Esophagus squamous epithelium (tissue), 4 donors: ENCODE measurements at regions not wholly inside any gene's neighbourhood (a gene's known extent, or its start where the extent isn't known, plus 50 kb on each side); places are given as distances from the start of the nearest gene placed in this dataset.

ENCODE experiments used
- CTCF ChIP-seq, 6 experiments: fragments of 450-650 bp in 4 of 6; fragments of 200-600 bp in 2 of 6; sonication (generic) in 2 of 6; IDR thresholded peaks; one replicate each; pipeline ENCODE4 v1.5.1; 2016 to 2019; ENCODE audit warnings: antibody characterized with exemption in 6 of 6, mild to moderate bottlenecking in 4 of 6, moderate library complexity in 4 of 6
- POLR2A ChIP-seq, 4 donors: fragments of 450-650 bp; IDR thresholded peaks; one replicate each; pipeline ENCODE4 v1.6.1; 2017; ENCODE audit warnings: antibody characterized with exemption in 4 of 4, mild to moderate bottlenecking in 4 of 4, moderate library complexity in 3 of 4

DNA sequence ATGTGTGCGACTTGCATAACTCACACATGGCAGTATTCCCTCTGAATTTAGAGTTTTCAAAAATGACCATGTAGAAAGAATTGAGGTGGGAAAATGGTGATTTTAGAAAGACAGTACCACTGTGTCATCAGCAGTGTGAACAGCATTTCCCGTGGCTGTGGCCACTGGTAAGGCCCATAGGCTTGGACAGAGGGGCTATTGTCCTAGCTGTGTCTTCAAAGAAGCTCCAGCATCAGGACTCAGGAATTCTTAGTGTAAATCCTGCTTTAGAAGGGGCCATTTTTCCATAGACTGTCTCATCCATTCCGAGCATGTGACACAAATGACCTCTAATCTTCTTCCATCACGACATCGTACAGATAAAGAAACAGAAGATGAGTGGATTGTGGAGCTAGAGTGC, 119.3 kb upstream of the BACE2 start:
- no peak for TF ChIP-seq POLR2A (IDR thresholded peaks at IDR 0.05)
- no peak for TF ChIP-seq CTCF (IDR thresholded peaks at IDR 0.05)
